GM04504 (cell line): ENCODE measurements at regions not wholly inside any gene's neighbourhood (a gene's known extent, or its start where the extent isn't known, plus 50 kb on each side); places are given as distances from the start of the nearest gene placed in this dataset.
"Not testable (repeated sequence)": the region's sequence is repeated elsewhere in the genome, so short reads cannot be mapped to it uniquely, and the experiment has no call there.

Source experiments
- DNase-seq: peaks from one replicate; pipeline ENCODE4 v3.0.0-alpha.2; 2012; ENCODE audit warnings: low read depth

- not testable (repeated sequence) for DNase-seq
Measured at GRCh38 chr5:21336478-21336877, 1348.5 kb upstream of the CDH18 start.

GRCh38 chr5:21315376-21315775 is 1327.4 kb upstream of the CDH18 start:
- not testable (repeated sequence) for DNase-seq

DNA sequence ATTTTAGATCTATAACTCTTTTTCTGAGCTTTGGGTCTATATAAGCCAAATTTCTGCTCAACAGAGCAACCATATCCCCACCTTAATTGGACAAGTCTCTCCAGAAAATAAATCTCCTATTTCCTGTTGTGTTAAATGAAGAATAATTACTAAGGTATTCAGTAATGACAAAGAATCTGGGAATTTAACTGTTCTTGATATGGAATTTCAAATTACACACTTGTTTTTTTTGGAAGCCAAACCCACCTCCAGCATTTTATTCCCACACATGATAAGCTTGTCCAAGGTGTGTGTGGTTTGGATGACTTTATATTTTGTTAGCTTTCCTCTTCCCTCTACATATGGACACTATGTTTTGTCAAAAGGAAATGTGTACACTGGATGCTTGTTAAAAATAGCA is 1313.2 kb upstream of the CDH18 start:
- not testable (repeated sequence) for DNase-seq

- not testable (repeated sequence) for DNase-seq
Measured at GRCh38 chr5:21274361-21274760, 1286.4 kb upstream of the CDH18 start.

DNA sequence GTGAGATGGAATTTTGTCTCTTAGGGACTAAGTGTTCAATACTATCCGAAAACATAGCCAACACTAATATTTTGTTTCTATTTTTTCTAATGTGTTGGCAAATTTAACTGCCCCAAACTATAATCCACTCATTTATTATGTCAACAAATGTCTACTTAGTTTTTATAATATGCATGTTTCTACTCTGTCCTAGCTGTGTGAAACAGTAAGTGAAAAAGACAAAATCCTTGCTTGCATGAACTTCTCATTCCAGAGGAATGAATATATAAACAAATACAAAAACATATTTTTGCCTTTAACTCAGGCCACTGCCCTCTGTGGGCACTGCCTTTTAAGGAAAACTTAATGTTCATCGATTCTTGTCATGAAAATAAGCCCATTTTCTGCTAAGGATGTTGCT is 1275.4 kb upstream of the CDH18 start:
- DNase-seq = no peak

DNA sequence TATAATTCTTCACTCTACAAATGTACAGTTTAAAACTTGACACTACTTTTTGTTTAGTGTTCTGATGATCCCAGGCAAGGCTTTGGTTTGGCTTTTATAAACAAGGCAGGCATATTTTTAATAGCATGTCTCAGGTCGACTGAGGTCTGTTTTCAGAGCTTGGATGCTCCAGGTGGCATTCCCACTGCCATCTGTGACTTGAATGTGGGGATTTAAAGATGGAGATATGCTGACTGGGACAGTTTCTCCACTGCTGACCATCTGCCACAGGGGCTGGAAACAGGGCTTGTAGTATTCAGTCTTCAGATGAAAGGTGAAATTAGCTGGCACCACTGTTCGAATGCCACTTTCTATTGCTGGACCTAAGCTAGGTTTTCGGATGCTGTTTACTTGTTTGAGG is 1266.2 kb upstream of the CDH18 start:
- no peak for DNase-seq

DNA sequence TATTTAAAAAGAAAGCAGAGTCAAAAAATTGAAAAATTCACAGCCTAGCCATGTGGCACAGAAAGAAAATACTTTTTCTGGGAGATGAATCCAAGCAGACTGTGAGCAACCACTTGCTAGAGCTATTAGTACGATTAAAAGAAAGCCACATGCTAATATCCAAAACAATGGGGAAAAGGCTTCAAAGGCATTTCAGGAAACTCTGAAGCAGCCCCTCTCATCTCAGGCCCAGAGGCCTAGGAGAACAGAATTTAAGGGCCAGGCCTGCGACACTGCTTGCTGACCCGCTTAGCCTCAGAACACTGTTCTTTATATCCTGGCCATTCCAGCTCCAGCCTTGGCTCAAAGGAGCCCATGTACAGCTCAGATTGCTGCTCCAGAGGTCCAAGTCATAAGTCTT is 1257.0 kb upstream of the CDH18 start:
- no peak for DNase-seq

- DNase-seq = no peak
Measured at GRCh38 chr5:21238786-21239185, 1250.8 kb upstream of the CDH18 start.

GRCh38 chr5:21237461-21237860 is 1249.5 kb upstream of the CDH18 start:
- DNase-seq = no peak

DNA sequence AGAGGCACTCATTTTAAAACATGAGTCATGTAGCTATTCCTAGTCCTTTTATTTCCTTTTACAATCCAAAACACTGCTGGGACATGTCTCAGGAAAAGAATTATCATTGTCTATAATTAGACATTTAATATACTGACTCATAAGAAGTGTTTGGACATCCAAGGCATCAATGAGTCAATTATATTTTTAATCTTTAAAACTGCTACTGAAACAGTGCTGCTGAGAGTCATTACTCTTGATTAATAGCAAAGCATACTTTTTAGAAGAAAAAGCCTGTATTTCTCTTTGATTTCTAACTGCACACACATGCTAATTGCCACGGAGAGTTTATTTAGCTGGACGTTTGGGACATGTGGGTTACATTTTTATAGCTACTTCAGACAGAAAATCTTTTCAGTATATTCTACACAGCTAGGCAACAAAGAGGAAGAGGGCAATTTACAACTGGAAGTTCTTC is 1249.0 kb upstream of the CDH18 start:
- no peak for DNase-seq

DNA sequence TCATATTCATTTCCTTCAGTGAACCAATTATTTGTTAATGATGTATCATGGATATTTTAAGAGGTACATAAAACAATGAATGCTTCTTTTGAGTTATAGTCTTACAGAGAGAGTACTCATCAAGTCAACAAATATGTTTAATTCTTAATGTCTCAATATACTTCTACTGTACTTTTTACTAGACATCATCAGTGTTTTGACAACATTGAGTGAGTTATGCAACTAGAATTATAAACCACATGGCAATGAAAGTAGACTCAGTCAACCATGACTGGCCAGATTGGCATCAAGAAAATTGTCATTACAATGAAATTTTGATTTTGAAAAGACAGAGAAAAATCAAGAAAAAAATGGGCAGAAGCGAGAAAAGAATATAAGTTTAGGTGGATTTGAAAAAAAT is 1248.1 kb upstream of the CDH18 start:
- no peak for DNase-seq

DNA sequence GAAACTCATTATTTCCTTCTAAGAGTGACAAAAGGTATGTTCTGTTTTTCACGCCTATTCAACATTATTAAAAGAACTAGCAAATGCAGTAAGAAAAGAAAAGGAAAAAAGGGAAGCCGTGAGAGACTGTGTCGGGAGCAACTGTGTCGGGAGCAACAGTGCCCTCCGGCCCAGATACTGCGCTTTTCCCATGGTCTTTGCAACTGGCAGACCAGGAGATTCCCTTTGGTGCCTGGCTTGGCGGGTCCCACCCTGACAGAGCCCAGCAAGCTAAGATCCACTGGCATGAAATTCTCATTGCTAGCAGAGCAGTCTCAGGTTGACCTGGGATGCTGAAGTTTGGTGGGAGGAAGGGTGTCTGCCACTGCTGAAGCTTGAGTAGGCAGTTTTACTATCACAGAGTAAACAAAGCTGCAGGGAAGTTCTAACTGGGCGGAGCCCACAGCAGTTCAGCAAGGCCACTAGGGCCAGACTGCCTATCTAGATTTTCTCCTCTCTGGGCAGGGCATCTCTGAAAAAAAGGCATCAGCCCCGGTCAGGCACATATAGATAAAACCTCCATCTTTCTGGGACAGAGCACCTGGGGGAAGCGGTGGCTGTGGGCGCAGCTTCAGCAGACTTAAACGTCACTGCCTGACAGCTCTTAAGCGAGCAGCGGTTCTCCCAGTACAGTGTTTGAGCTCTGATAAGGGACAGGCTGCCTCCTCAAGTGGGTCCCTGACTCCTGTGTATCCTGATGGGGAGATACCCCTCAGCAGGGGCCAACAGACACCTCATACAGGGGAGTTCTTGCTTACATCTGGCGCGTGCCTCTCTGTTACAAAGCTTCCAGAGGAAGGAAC is 1237.4 kb upstream of the CDH18 start:
- no peak for DNase-seq

DNA sequence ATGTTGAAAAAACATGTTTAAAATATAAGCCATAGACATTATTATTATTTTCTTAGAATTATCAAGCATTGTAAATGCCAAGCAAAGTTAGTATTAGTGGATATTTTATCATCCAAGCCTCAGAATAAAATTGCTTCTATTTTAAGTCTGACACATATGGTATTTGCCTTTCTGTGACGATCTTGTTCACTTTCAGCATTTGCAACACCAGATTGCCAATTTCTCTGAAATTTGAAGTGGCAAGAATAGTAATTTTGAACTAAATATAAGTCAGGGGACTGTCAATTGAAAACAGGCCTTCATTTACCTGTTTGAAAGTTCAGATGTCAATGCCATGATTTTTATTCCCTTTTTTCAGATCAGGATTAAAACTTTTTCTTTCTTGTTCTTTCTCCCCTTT is 1233.6 kb upstream of the CDH18 start:
- no peak for DNase-seq

GRCh38 chr5:21219966-21220365 is 1232.0 kb upstream of the CDH18 start:
- DNase-seq = no peak

- no peak for DNase-seq
Measured at GRCh38 chr5:21219251-21219650, 1231.3 kb upstream of the CDH18 start.

GRCh38 chr5:21212026-21212425 is 1224.0 kb upstream of the CDH18 start:
- DNase-seq = no peak

- no peak for DNase-seq
Measured at GRCh38 chr5:21209409-21209808, 1221.4 kb upstream of the CDH18 start.

DNA sequence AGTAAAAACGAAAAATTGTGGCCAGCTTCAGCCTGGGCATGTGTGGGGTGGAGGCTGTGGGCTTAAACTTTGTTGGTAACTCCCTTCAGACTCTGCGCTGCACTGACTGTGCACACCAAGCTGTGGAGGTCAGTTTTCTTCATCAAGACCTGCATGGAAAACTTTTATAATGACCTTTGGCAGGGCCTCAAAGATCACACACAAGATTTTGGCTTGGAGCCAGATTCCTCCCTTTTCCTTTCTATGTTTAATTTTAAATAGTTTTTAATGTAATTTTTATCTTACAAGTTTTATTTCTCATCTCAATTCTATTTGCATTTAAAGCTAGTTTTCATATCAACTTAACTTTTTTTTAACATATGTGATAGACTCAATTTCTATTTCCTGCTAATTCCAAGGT is 1211.1 kb upstream of the CDH18 start:
- no peak for DNase-seq

DNA sequence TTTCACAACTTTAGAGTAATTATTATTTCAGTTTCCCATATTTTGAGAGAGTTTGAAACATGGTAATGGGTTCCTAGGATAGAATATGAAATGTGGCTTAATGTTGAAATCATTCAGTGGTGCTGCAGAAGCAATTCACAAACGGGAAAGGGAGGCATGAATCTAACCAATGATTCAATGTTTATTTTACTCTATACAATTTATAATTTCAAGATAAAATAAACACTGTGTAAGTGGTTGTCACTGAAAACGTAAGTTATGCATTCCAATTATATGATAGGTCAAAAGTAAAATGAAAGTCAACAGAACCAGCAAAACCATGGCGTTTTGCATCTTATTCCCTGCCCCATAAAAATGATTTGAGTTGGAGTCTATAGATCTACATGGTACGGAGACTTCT is 1207.1 kb upstream of the CDH18 start:
- DNase-seq = no peak

GRCh38 chr5:21185536-21185935 is 1197.5 kb upstream of the CDH18 start:
- no peak for DNase-seq

GRCh38 chr5:21184581-21184980 is 1196.6 kb upstream of the CDH18 start:
- DNase-seq = no peak

GRCh38 chr5:21181609-21182125 is 1193.7 kb upstream of the CDH18 start:
- no peak for DNase-seq

GRCh38 chr5:21173526-21173925 is 1185.5 kb upstream of the CDH18 start:
- no peak for DNase-seq

DNA sequence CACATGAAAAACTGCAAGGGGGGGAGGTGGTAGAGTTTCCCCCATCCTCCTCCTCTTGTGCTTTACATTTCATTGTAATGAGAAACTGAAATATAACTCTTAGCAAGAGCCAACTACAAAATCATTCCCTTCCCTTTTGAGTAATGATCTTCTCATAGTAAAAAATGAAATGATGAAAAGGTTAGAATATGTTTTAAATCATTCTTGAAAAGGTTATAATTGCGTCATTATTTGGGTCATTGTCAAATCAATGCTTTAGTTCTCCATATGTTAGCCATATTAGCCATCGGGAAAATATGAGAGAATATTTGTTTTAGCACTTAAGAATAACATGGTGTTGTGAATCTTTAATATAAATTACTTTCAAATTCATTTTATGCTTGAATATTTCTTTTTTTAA is 1185.0 kb upstream of the CDH18 start:
- DNase-seq = no peak
